Panc1 (cell line): ENCODE measurements at regions not wholly inside any gene's neighbourhood (a gene's known extent, or its start where the extent isn't known, plus 50 kb on each side); places are given as distances from the start of the nearest gene placed in this dataset.

ENCODE experiments used
- CTCF ChIP-seq: fragments of 450-650 bp; IDR thresholded peaks from 2 replicates; pipeline ENCODE4 v1.5.1; 2017; ENCODE audit warnings: mild to moderate bottlenecking
- POLR2AphosphoS5 ChIP-seq: IDR thresholded peaks from 2 replicates; pipeline ENCODE4 v1.6.1; 2012; ENCODE audit warnings: mild to moderate bottlenecking, low read depth, low read length, moderate library complexity
- REST ChIP-seq, 2 experiments: IDR thresholded peaks; 2 replicates each; pipeline ENCODE4 v1.6.1; 2011 to 2012; ENCODE audit warnings: low read depth in 2 of 2, control low read depth in 1 of 2, low read length in 1 of 2, mild to moderate bottlenecking in 1 of 2, moderate library complexity in 1 of 2; ENCODE audit not compliant: insufficient read depth in 1 of 2

GRCh38 chr4:1584498-1584897, 99.6 kb downstream of the FAM53A start:
- TF ChIP-seq POLR2AphosphoS5 (no peak), CTCF (no peak), REST (IDR thresholded peaks at IDR 0.05; ENCODE audit: insufficient read depth in 1 of 2, low read depth in 2 of 2, low read length in 1 of 2) (no peak)
